HEK293 (cell line): ENCODE measurements at regions not wholly inside any gene's neighbourhood (a gene's known extent, or its start where the extent isn't known, plus 50 kb on each side); places are given as distances from the start of the nearest gene placed in this dataset.

Experiments used
- ATF2 ChIP-seq: fragments of 450-650 bp; formaldehyde crosslinking; IDR thresholded peaks from 2 replicates; pipeline ENCODE4 v1.5.1; 2016; ENCODE audit warnings: missing biosample characterization, missing genetic modification characterization, low read depth
- CTCF ChIP-seq: fragments of 450-650 bp; formaldehyde crosslinking; IDR thresholded peaks from 2 replicates; pipeline ENCODE4 v1.5.1; 2016; ENCODE audit warnings: missing biosample characterization, missing genetic modification characterization
- GLI4 ChIP-seq: fragments of 450-650 bp; formaldehyde crosslinking; IDR thresholded peaks from 2 replicates; pipeline ENCODE4 v1.5.1; 2016; ENCODE audit warnings: missing biosample characterization, missing genetic modification characterization
- ZNF138 ChIP-seq: fragments of 450-650 bp; formaldehyde crosslinking; IDR thresholded peaks from 2 replicates; pipeline ENCODE4 v1.5.1; 2016; ENCODE audit warnings: missing biosample characterization, missing genetic modification characterization, borderline replicate concordance
- ZNF155 ChIP-seq: fragments of 450-650 bp; formaldehyde crosslinking; IDR thresholded peaks from 2 replicates; pipeline ENCODE4 v1.5.1; 2016; ENCODE audit warnings: missing biosample characterization, missing genetic modification characterization
- ZNF660 ChIP-seq: fragments of 450-650 bp; IDR thresholded peaks from 2 replicates; pipeline ENCODE4 v1.5.1; 2018; ENCODE audit warnings: missing biosample characterization, mild to moderate bottlenecking, missing genetic modification characterization
- ZNF76 ChIP-seq: fragments of 450-650 bp; formaldehyde crosslinking; IDR thresholded peaks from 2 replicates; pipeline ENCODE4; 2016; ENCODE audit warnings: low read depth, missing biosample characterization, missing genetic modification characterization, borderline replicate concordance
- TF ChIP-seq, protein P1 (sequence below): fragments of 450-650 bp; formaldehyde crosslinking; IDR thresholded peaks from 2 replicates; pipeline ENCODE4 v1.5.1; 2016; ENCODE audit warnings: missing biosample characterization, missing genetic modification characterization
- TF ChIP-seq, protein P2 (sequence below): fragments of 450-650 bp; formaldehyde crosslinking; IDR thresholded peaks from 2 replicates; pipeline ENCODE4 v1.5.1; 2016; ENCODE audit warnings: missing biosample characterization, missing genetic modification characterization
- TF ChIP-seq, protein P3 (sequence below): fragments of 450-650 bp; formaldehyde crosslinking; IDR thresholded peaks from 2 replicates; pipeline ENCODE4 v1.5.1; 2016; ENCODE audit warnings: missing biosample characterization, missing genetic modification characterization

DNA sequence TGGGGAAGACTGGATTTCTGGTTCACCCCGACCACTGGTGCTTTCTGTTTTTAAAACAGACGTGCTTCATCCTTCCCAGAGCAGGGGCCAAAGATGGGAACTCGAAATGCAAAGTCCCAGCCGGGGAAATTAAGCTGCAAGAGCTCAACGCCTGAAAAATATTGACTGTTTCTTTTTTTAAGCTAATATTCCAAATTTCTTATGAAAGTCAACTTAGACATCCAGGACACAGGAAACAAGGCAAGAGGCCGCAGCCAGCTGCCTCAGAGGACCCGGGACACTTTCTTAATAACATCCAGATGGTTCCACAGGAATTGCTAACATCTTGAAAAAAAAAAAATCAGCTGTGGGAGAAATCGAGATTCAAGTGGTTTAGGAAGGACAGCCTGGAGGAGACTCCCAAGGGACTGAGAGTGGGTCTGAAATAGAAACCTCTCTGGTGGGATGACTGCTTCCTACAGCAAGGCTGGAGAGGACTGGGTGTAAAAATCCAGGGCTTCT lies 144.9 kb downstream of the FGF1 start:
- TF ChIP-seq ZNF76 (tag by site-specific recombination) (no peak), ATF2 (tag by site-specific recombination) (no peak), CTCF (tag by site-specific recombination) (no peak), ZNF155 (no peak), GLI4 (tag by site-specific recombination) (no peak), ZNF138 (tag by site-specific recombination) (no peak), ZNF660 (tag by site-specific recombination) (no peak)
- TF ChIP-seq, protein P1, sequence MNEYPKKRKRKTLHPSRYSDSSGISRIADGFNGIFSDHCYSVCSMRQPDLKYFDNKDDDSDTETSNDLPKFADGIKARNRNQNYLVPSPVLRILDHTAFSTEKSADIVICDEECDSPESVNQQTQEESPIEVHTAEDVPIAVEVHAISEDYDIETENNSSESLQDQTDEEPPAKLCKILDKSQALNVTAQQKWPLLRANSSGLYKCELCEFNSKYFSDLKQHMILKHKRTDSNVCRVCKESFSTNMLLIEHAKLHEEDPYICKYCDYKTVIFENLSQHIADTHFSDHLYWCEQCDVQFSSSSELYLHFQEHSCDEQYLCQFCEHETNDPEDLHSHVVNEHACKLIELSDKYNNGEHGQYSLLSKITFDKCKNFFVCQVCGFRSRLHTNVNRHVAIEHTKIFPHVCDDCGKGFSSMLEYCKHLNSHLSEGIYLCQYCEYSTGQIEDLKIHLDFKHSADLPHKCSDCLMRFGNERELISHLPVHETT (tag by site-specific recombination) = no peak
- TF ChIP-seq, protein P2, sequence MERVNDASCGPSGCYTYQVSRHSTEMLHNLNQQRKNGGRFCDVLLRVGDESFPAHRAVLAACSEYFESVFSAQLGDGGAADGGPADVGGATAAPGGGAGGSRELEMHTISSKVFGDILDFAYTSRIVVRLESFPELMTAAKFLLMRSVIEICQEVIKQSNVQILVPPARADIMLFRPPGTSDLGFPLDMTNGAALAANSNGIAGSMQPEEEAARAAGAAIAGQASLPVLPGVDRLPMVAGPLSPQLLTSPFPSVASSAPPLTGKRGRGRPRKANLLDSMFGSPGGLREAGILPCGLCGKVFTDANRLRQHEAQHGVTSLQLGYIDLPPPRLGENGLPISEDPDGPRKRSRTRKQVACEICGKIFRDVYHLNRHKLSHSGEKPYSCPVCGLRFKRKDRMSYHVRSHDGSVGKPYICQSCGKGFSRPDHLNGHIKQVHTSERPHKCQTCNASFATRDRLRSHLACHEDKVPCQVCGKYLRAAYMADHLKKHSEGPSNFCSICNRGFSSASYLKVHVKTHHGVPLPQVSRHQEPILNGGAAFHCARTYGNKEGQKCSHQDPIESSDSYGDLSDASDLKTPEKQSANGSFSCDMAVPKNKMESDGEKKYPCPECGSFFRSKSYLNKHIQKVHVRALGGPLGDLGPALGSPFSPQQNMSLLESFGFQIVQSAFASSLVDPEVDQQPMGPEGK = no peak
- TF ChIP-seq, protein P3, sequence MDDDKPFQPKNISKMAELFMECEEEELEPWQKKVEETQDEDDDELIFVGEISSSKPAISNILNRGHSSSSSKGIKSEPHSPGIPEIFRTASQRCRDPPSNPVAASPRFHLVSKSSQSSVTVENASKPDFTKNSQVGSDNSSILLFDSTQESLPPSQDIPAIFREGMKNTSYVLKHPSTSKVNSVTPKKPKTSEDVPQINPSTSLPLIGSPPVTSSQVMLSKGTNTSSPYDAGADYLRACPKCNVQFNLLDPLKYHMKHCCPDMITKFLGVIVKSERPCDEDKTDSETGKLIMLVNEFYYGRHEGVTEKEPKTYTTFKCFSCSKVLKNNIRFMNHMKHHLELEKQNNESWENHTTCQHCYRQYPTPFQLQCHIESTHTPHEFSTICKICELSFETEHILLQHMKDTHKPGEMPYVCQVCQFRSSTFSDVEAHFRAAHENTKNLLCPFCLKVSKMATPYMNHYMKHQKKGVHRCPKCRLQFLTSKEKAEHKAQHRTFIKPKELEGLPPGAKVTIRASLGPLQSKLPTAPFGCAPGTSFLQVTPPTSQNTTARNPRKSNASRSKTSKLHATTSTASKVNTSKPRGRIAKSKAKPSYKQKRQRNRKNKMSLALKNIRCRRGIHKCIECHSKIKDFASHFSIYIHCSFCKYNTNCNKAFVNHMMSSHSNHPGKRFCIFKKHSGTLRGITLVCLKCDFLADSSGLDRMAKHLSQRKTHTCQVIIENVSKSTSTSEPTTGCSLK (tag by site-specific recombination) = no peak
